ENCODE measurements at regions not wholly inside any gene's neighbourhood (a gene's known extent, or its start where the extent isn't known, plus 50 kb on each side); places are given as distances from the start of the nearest gene placed in this dataset.

DNA sequence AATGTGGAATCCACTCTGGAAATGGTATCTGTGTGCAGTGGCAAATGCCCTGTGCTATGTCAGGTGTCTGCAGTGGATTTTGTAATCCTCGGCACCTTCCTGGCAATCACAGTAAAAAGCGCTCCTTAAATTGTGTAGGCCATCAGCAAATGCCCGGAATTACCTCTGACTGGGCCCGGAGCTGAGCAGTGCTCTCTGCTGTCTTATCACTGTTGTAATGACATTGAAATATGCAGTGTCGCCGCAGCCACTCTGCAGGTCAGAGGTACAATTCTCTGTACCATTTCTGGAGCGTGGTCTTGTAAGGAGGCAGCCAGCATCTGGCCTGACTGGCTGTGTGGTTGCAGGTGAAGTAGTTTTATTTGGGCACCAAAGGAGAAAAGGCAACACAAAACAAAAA, 416.4 kb upstream of the MKI67 start:
- 93 to 94% methylated on average over 7 of the region's 7 CpGs for WGBS, 2 donors
- peak in 1 of 2 donors; percentile 74 for DNase-seq (ENCODE audit: low spot score in 2 of 2)
- no peak overlapping the region for H3K4me3 ChIP-seq (ENCODE audit: low read depth, poor library complexity, severe bottlenecking)
- TF ChIP-seq POLR2A (IDR thresholded peaks at IDR 0.05): no peak
- TF ChIP-seq, protein P1, sequence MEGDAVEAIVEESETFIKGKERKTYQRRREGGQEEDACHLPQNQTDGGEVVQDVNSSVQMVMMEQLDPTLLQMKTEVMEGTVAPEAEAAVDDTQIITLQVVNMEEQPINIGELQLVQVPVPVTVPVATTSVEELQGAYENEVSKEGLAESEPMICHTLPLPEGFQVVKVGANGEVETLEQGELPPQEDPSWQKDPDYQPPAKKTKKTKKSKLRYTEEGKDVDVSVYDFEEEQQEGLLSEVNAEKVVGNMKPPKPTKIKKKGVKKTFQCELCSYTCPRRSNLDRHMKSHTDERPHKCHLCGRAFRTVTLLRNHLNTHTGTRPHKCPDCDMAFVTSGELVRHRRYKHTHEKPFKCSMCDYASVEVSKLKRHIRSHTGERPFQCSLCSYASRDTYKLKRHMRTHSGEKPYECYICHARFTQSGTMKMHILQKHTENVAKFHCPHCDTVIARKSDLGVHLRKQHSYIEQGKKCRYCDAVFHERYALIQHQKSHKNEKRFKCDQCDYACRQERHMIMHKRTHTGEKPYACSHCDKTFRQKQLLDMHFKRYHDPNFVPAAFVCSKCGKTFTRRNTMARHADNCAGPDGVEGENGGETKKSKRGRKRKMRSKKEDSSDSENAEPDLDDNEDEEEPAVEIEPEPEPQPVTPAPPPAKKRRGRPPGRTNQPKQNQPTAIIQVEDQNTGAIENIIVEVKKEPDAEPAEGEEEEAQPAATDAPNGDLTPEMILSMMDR (IDR thresholded peaks at IDR 0.05): no peak
- intact Hi-C loops (cut with DNase I; ENCODE audit: low total_unique reads): no loop called here

DNA sequence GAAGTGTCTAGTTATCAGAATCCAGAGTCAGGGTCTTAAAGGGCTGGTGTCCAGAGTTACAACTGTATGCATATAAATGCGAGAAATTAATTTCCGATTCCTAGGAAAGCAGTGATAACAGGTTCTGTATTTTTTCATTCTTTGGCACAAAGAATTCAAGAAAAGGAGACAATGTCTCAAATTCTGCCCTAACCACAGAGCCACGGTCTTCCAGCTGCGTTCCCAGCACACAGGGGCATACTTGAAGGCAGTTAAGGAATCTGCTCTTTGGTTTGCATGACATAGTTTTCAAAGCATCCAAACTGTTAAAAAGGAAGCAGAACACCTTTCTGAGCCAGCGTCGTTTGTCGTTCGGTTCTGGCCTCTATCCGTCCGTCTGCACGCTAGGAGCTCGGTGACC, 416.9 kb upstream of the MKI67 start:
- no peak overlapping the region for H3K4me3 ChIP-seq (ENCODE audit: low read depth, poor library complexity, severe bottlenecking)
- 91 to 92% methylated on average over 12 of the region's 12 CpGs for WGBS, 2 donors
- peak in 1 of 2 donors; percentile 37 for DNase-seq (ENCODE audit: low spot score in 2 of 2)
- intact Hi-C loops (cut with DNase I; ENCODE audit: low total_unique reads): no loop called here
- TF ChIP-seq, protein P1 (IDR thresholded peaks at IDR 0.05): no peak
- no peak for TF ChIP-seq POLR2A (IDR thresholded peaks at IDR 0.05)

DNA sequence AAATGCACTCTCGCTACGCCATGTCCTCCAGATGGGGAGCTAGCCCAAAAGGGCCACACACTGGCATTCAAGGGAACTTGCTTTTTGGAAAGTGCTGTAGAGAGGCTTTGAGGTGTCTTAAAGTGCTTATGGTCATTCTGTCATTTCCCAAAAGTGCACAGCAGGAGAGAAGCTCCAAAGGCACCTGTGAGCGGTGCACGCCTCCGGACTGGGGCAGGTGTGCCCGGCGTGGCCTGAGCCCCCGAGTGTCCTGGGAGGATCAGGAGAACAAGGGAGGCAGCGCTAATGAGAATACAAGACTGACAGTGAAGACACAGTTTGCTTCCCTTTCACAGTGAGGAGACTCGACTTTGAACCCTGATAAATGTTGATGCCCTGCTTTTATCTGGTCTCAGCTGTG, 419.0 kb upstream of the MKI67 start:
- TF ChIP-seq, protein P1 (IDR thresholded peaks at IDR 0.05): no peak
- TF ChIP-seq POLR2A (IDR thresholded peaks at IDR 0.05): no peak
- 91 to 95% methylated on average over 10 of the region's 10 CpGs for WGBS, 2 donors

DNA sequence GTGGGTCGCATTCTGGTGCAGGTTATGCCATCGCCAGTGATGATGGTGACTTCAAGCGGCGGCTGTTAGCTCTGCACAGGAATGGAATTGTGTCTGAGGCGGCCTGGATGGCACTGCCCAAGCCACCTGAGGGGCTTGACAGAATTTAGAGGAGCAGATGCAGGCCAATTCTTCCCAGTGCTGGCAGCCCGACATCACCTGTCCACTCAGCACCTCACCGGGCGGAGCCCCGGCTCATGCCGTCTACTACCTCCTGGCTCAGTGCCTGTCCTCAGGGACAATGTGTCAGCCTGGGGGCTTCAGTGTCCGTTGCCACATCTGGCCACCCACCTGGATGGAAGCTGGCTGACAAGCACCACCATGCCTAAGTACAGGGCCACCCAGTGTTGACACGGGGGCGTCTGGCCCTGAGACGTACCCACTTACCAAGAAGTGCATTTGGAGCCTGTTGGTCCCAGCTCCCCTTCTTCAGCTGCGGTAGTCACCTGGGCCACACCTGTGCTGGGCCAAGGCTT, 420.5 kb upstream of the MKI67 start:
- WGBS, 2 donors: 87 to 89% methylated on average over 10 to 15 of the region's 15 CpGs
- peak in 1 of 2 donors; percentile 70 for DNase-seq (ENCODE audit: low spot score in 2 of 2)
- intact Hi-C loops (cut with DNase I; ENCODE audit: low total_unique reads): no loop called here
- H3K4me3 ChIP-seq (ENCODE audit: low read depth, poor library complexity, severe bottlenecking): no peak overlapping the region
- no peak for TF ChIP-seq POLR2A (IDR thresholded peaks at IDR 0.05)
- TF ChIP-seq, protein P1 (IDR thresholded peaks at IDR 0.05): no peak

More for the DNA sequence above, 419.0 kb upstream of the MKI67 start:
- H3K4me3 ChIP-seq (ENCODE audit: low read depth, poor library complexity, severe bottlenecking): no peak overlapping the region
- intact Hi-C loops (cut with DNase I; ENCODE audit: low total_unique reads): no loop called here
- peak in 1 of 2 donors; percentile 70 for DNase-seq (ENCODE audit: low spot score in 2 of 2)

DNA sequence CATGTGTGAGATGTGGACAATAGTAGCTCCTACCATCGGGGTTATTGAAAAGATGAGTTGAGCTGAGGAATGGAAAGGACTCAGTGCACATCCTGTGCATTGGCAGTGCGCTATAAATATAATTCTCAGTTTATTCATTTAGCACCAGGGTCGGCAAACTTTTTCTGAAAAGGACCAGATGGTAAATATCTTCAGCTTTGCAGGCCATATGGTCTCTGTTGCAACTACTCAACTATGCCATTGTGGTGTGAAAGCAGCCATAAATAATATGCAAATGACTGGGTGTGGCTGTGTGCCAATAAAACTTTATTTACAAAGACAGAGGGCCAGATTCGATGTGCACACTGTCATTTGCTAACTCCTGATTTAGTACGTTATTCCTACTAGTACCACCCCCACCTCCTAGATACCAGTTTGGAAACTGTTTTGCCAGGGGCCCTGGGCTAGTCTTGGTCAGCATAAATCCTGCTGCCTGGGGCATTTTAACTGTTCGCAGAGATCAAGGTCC, 422.9 kb upstream of the MKI67 start:
- intact Hi-C loops (cut with DNase I; ENCODE audit: low total_unique reads): no loop called here
- peak in 1 of 2 donors; percentile 5 for DNase-seq (ENCODE audit: low spot score in 2 of 2)
- 81 to 83% methylated on average over 6 of the region's 6 CpGs for WGBS, 2 donors
- no peak for TF ChIP-seq POLR2A (IDR thresholded peaks at IDR 0.05)
- TF ChIP-seq, protein P1 (IDR thresholded peaks at IDR 0.05): no peak
- H3K4me3 ChIP-seq (ENCODE audit: low read depth, poor library complexity, severe bottlenecking): no peak overlapping the region

DNA sequence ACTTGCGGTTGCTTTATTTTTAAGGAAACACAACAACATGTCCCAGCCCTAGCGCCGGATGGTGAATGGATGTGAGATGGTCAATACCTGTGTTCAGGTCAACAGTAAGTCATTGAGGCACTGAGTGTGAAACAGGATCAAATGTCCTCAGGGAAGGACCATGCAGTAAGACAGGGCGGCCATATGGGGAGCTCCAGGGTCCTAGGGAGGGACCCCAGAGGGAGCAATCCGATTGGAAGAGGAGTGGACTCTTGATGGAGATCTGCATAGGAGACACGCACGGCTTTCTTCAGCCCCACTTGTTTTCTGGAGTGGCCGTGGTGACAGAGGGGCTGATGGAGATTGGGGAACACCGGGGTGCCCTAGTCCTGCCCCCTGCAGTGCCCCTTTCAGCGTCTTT, 423.8 kb upstream of the MKI67 start:
- DNase-seq (ENCODE audit: low spot score in 2 of 2): peak in 1 of 2 donors; percentile 53
- no peak for TF ChIP-seq POLR2A (IDR thresholded peaks at IDR 0.05)
- TF ChIP-seq, protein P1 (IDR thresholded peaks at IDR 0.05): no peak
- intact Hi-C loops (cut with DNase I; ENCODE audit: low total_unique reads): no loop called here
- H3K4me3 ChIP-seq (ENCODE audit: low read depth, poor library complexity, severe bottlenecking): no peak overlapping the region
- 88 to 94% methylated on average over 10 of the region's 10 CpGs for WGBS, 2 donors

Data from lower leg skin (tissue), 4 donors.